Caki2 (cell line): ENCODE measurements at regions not wholly inside any gene's neighbourhood (a gene's known extent, or its start where the extent isn't known, plus 50 kb on each side); places are given as distances from the start of the nearest gene placed in this dataset.
A peak's percentile ranks its signal among the peaks of the same experiment; 100 is the strongest.

Experiments used
- DNase-seq: peaks from one replicate; pipeline ENCODE4 v3.0.0-alpha.2; 2015; ENCODE audit warnings: low read depth
- in situ Hi-C: cut with HindIII; loops from 2 replicates; pipeline ENCODE4 v1.10.0; 2016; ENCODE audit warnings: low sequenced_read_pairs, low pct_unique_long_range_greater_than_20kb, mixed read lengths

GRCh38 chr12:123100882-123101281, 50.0 kb downstream of the PITPNM2 start:
- no peak for DNase-seq
- in situ Hi-C loops, result no loop called here

GRCh38 chr12:123100450-123100849, 50.4 kb downstream of the PITPNM2 start:
- DNase-seq, result no peak
- in situ Hi-C loops, result no loop called here

- in situ Hi-C loops, result no loop called here
- no peak for DNase-seq
These were observed 51.2 kb downstream of the PITPNM2 start for GRCh38 chr12:123099560-123100192.

GRCh38 chr12:123098780-123099179, 52.1 kb downstream of the PITPNM2 start:
- in situ Hi-C loops, result no loop called here
- no peak for DNase-seq

GRCh38 chr12:123097561-123098084, 53.3 kb downstream of the PITPNM2 start:
- in situ Hi-C loops, result no loop called here

GRCh38 chr12:123096741-123097140, 54.1 kb downstream of the PITPNM2 start:
- in situ Hi-C loops, result no loop called here
- DNase-seq, result no peak

More at GRCh38 chr12:123097561-123098084, 53.3 kb downstream of the PITPNM2 start:
- DNase-seq, result no peak

GRCh38 chr12:123096182-123096581, 54.7 kb downstream of the PITPNM2 start:
- no peak for DNase-seq
- in situ Hi-C loops, result no loop called here

- in situ Hi-C loops, result no loop called here
- no peak for DNase-seq
These were observed 55.6 kb downstream of the PITPNM2 start for GRCh38 chr12:123095078-123095881.

GRCh38 chr12:123094349-123095077, 56.4 kb downstream of the PITPNM2 start:
- peak; percentile 52 for DNase-seq
- in situ Hi-C loops, result no loop called here

GRCh38 chr12:123092866-123093265, 58.0 kb downstream of the PITPNM2 start:
- in situ Hi-C loops, result no loop called here
- DNase-seq, result no peak

- in situ Hi-C loops, result no loop called here
- no peak for DNase-seq
These were observed 59.4 kb downstream of the PITPNM2 start for GRCh38 chr12:123091230-123092150.

GRCh38 chr12:123089631-123090353, 61.1 kb downstream of the PITPNM2 start:
- DNase-seq, result peak; percentile 87
- in situ Hi-C loops, result no loop called here

- in situ Hi-C loops, result no loop called here
- DNase-seq, result no peak
These were observed 61.8 kb downstream of the PITPNM2 start for GRCh38 chr12:123089140-123089539.

GRCh38 chr12:123085730-123086487, 65.0 kb downstream of the PITPNM2 start:
- DNase-seq, result peak; percentile 84
- in situ Hi-C loops, result no loop called here

- no peak for DNase-seq
- in situ Hi-C loops, result no loop called here
These were observed 65.8 kb downstream of the PITPNM2 start for GRCh38 chr12:123085066-123085465.

GRCh38 chr12:123083661-123084571, 67.0 kb downstream of the PITPNM2 start:
- in situ Hi-C loops, result no loop called here
- DNase-seq, result no peak
